IPS DF 4.7 (cell line): ENCODE measurements at regions not wholly inside any gene's neighbourhood (a gene's known extent, or its start where the extent isn't known, plus 50 kb on each side); places are given as distances from the start of the nearest gene placed in this dataset.

Source experiments
- DNase-seq: peaks from one replicate; pipeline ENCODE4 v3.0.0-alpha.2; 2013; ENCODE audit warnings: low spot score; ENCODE audit errors: extremely low read depth

- DNase-seq = no peak
These were observed 186.0 kb upstream of the MGMT start for GRCh38 chr10:129280908-129281586.

- no peak for DNase-seq
These were observed 181.6 kb upstream of the MGMT start for GRCh38 chr10:129285459-129285858.

GRCh38 chr10:129288999-129289584, 177.9 kb upstream of the MGMT start:
- DNase-seq = no peak

- no peak for DNase-seq
These were observed 172.9 kb upstream of the MGMT start for GRCh38 chr10:129293991-129294700.

GRCh38 chr10:129294944-129295343, 172.1 kb upstream of the MGMT start:
- DNase-seq = no peak

GRCh38 chr10:129305046-129305445, 162.0 kb upstream of the MGMT start:
- no peak for DNase-seq

GRCh38 chr10:129307141-129307540, 159.9 kb upstream of the MGMT start:
- DNase-seq = no peak

- no peak for DNase-seq
These were observed 158.0 kb upstream of the MGMT start for GRCh38 chr10:129308953-129309564.

- DNase-seq = no peak
These were observed 157.5 kb upstream of the MGMT start for GRCh38 chr10:129309565-129309964.

- no peak for DNase-seq
These were observed 156.2 kb upstream of the MGMT start for GRCh38 chr10:129310881-129311280.

- DNase-seq = no peak
These were observed 147.1 kb upstream of the MGMT start for GRCh38 chr10:129319934-129320333.

GRCh38 chr10:129320340-129320739, 146.7 kb upstream of the MGMT start:
- DNase-seq = no peak

- DNase-seq = no peak
These were observed 145.3 kb upstream of the MGMT start for GRCh38 chr10:129321727-129322126.

GRCh38 chr10:129322933-129323820, 143.9 kb upstream of the MGMT start:
- DNase-seq = no peak

GRCh38 chr10:129323879-129324278, 143.2 kb upstream of the MGMT start:
- no peak for DNase-seq

GRCh38 chr10:129325893-129326292, 141.1 kb upstream of the MGMT start:
- no peak for DNase-seq

- DNase-seq = no peak
These were observed 138.5 kb upstream of the MGMT start for GRCh38 chr10:129328546-129328945.

- no peak for DNase-seq
These were observed 137.5 kb upstream of the MGMT start for GRCh38 chr10:129329385-129330055.

- DNase-seq = no peak
These were observed 136.8 kb upstream of the MGMT start for GRCh38 chr10:129330211-129330610.

- DNase-seq = no peak
These were observed 135.7 kb upstream of the MGMT start for GRCh38 chr10:129331207-129331838.
